Type B pancreatic cell (in vitro differentiated cells): ENCODE measurements at regions not wholly inside any gene's neighbourhood (a gene's known extent, or its start where the extent isn't known, plus 50 kb on each side); places are given as distances from the start of the nearest gene placed in this dataset.
A peak's percentile ranks its signal among the peaks of the same experiment; 100 is the strongest.

Experiments used
- DNase-seq: peaks from one replicate; pipeline ENCODE4 v3.0.0; 2021; ENCODE audit warnings: mixed read lengths; ENCODE audit not compliant: unreplicated experiment; ENCODE audit errors: extremely low spot score
- H3K27ac Mint-ChIP-seq: 2 replicates; pipeline ENCODE4 v1.8.0; 2021; ENCODE audit warnings: mild to moderate bottlenecking, mixed read lengths
- H3K27me3 Mint-ChIP-seq: 2 replicates; pipeline ENCODE4 v1.8.0; 2021; ENCODE audit warnings: mixed read lengths
- H3K36me3 Mint-ChIP-seq: 2 replicates; pipeline ENCODE4 v1.8.0; 2021; ENCODE audit warnings: mixed read lengths
- H3K4me1 Mint-ChIP-seq: one replicate; pipeline ENCODE4 v1.8.0; 2021; ENCODE audit warnings: mixed read lengths; ENCODE audit not compliant: unreplicated experiment
- H3K4me3 Mint-ChIP-seq: 2 replicates; pipeline ENCODE4 v1.8.0; 2021; ENCODE audit warnings: mild to moderate bottlenecking, mixed read lengths
- H3K9me3 Mint-ChIP-seq: 2 replicates; pipeline ENCODE4 v1.8.0; 2021; ENCODE audit warnings: mixed read lengths
- TF ChIP-seq, protein P1 (sequence below): fragments of 200-600 bp; sonication (generic); conservative IDR thresholded peaks from 2 replicates; pipeline ENCODE4 v1.5.0; 2021; ENCODE audit warnings: antibody characterized with exemption, mild to moderate bottlenecking

DNA sequence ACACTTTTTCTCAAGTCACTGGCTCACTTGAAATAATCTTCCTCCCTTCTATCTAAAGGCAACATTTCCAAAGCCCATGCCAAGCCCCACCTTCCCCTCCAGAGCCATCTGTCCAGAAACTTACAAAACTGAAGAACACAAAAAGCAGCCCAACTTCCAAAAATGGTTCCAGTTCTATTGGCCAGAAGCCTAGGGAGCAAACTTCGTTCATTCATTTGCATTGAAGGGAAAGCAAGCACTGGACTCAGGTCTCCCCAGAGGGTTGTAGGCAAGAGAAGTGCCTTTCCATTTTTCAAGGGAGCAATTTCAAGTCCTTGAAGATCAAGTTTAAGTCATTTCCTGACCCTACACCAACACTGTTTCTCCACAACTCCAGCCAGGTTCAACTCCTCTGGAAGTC is 585.0 kb downstream of the BCL11A start:
- no peak overlapping the region for H3K4me3 Mint-ChIP-seq
- no peaks in the 10 kb centered on the region for H3K36me3 Mint-ChIP-seq
- H3K27me3 Mint-ChIP-seq = peaks cover 3% of the 10 kb centered on the region
- DNase-seq = no peak
- H3K27ac Mint-ChIP-seq = no peak overlapping the region
- TF ChIP-seq, protein P1, sequence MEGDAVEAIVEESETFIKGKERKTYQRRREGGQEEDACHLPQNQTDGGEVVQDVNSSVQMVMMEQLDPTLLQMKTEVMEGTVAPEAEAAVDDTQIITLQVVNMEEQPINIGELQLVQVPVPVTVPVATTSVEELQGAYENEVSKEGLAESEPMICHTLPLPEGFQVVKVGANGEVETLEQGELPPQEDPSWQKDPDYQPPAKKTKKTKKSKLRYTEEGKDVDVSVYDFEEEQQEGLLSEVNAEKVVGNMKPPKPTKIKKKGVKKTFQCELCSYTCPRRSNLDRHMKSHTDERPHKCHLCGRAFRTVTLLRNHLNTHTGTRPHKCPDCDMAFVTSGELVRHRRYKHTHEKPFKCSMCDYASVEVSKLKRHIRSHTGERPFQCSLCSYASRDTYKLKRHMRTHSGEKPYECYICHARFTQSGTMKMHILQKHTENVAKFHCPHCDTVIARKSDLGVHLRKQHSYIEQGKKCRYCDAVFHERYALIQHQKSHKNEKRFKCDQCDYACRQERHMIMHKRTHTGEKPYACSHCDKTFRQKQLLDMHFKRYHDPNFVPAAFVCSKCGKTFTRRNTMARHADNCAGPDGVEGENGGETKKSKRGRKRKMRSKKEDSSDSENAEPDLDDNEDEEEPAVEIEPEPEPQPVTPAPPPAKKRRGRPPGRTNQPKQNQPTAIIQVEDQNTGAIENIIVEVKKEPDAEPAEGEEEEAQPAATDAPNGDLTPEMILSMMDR = no peak
- peaks cover 10% of the 10 kb centered on the region for H3K4me1 Mint-ChIP-seq
- H3K9me3 Mint-ChIP-seq = no peaks in the 10 kb centered on the region

DNA sequence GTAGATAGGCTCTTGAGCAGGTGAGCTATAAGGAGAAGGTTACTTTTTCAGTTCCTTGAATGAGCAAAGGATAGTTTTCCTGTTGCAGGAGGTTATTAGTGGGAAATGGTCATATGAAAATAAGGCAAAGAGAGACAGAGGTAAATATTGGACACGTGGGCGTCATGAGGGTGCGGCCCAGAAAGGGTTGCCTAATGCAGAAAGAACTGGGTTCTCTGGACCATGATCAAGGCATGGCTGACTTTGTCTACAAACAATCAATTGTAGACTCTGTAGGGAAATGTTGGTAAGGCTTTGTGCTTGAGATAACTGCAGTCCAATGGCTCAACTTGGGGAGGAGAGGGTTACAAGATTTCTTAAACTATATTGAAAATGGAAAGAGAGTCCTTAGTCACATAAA is 585.8 kb downstream of the BCL11A start:
- Mint-ChIP-seq H3K4me1 (peaks cover 10% of the 10 kb centered on the region), H3K4me3 (no peak overlapping the region), H3K9me3 (no peaks in the 10 kb centered on the region), H3K36me3 (no peaks in the 10 kb centered on the region), H3K27ac (no peak overlapping the region), H3K27me3 (peaks cover 3% of the 10 kb centered on the region)
- TF ChIP-seq, protein P1 = no peak
- DNase-seq = no peak

DNA sequence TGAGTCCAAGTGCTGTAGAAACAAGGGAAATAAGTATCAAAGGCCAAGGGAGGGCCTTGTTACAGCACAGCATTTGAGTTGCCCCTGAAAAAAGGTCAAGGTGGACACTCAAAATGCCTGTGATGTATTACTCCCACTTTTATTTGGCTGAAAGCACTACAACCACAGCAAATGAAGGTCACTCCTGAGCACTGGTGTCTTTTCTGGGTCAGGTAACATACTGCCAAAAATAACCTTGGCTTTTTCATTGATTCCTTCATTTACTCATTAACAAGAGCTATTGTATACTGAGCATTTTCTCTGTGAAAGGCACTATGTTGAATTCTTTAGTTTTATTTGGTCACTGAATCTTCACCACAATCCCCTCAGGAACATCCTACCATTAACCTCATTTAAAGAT is 590.3 kb downstream of the BCL11A start:
- DNase-seq = no peak
- Mint-ChIP-seq H3K4me3 (no peak overlapping the region), H3K9me3 (peaks cover 11% of the 10 kb centered on the region), H3K27me3 (peaks cover 3% of the 10 kb centered on the region), H3K4me1 (peaks cover 18% of the 10 kb centered on the region), H3K36me3 (no peaks in the 10 kb centered on the region), H3K27ac (no peak overlapping the region)
- TF ChIP-seq, protein P1 = no peak

DNA sequence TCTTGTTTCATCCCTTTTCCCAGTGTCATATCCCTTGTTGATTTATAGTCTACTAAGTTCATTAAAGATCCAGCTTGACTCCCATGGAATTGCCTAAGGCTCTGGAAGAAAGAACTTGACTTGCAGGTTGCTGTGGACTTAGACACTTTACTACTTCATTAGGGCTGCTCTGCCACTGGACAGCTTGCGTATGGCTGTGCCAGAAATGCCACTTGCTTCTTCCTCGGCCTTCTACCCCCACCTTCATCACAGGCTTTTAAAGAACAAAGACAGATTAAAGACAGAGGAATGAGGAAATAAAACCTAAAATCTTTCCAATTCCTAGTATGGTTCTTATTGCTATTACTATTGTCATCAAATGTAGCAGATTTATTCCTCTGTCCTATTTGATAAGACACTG is 591.7 kb downstream of the BCL11A start:
- Mint-ChIP-seq H3K27me3 (no peaks in the 10 kb centered on the region), H3K4me3 (no peak overlapping the region), H3K4me1 (peaks cover 18% of the 10 kb centered on the region), H3K9me3 (peaks cover 11% of the 10 kb centered on the region), H3K27ac (peak overlapping the region; percentile 60), H3K36me3 (no peaks in the 10 kb centered on the region)
- TF ChIP-seq, protein P1 = no peak
- no peak for DNase-seq

DNA sequence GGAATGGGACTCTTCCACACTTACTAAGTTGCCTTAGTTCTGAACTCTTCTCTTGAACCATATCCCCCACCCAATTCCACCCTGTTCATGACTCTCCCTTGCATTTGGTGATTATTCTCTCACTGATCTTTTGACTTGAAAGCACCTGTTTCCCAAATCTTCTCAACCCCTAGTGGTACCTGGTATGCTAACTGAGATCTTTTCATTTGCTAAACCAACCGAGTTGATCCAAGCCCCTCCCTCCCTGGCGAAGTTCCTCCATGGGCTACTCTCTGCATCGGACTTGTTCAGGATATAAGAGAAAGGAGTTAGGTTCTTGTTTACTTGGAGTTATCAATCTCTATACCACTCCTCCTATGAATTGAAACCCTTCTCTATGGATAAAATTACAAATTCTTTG is 593.5 kb downstream of the BCL11A start:
- Mint-ChIP-seq H3K27ac (no peak overlapping the region), H3K36me3 (no peaks in the 10 kb centered on the region), H3K4me1 (peaks cover 18% of the 10 kb centered on the region), H3K27me3 (no peaks in the 10 kb centered on the region), H3K4me3 (no peak overlapping the region), H3K9me3 (peaks cover 11% of the 10 kb centered on the region)
- DNase-seq = no peak
- TF ChIP-seq, protein P1 = no peak

DNA sequence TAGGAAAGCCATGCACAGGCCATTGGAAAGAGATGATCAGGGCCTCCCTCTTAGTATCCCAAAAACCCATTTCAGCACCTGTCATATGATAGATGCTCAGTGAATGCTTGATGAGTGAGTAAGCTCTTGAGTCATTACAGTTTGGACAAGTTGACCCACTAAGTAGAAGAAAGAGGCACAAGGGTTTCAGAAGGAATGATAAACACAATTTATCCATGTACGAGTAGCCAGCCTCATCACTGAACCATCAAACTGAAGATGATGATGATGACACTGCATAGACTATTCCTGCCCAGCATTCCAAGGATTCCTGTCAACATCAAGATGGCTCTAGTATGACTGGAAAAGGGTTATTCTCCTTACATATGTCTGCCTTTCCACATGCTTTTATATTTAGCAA is 596.0 kb downstream of the BCL11A start:
- no peak overlapping the region for H3K4me3 Mint-ChIP-seq
- TF ChIP-seq, protein P1 = no peak
- peaks cover 18% of the 10 kb centered on the region for H3K4me1 Mint-ChIP-seq
- H3K36me3 Mint-ChIP-seq = peaks cover 4% of the 10 kb centered on the region
- no peak overlapping the region for H3K27ac Mint-ChIP-seq
- H3K9me3 Mint-ChIP-seq = peaks cover 11% of the 10 kb centered on the region
- H3K27me3 Mint-ChIP-seq = peaks cover 4% of the 10 kb centered on the region
- no peak for DNase-seq
